ENCODE measurements at regions not wholly inside any gene's neighbourhood (a gene's known extent, or its start where the extent isn't known, plus 50 kb on each side); places are given as distances from the start of the nearest gene placed in this dataset.

DNA sequence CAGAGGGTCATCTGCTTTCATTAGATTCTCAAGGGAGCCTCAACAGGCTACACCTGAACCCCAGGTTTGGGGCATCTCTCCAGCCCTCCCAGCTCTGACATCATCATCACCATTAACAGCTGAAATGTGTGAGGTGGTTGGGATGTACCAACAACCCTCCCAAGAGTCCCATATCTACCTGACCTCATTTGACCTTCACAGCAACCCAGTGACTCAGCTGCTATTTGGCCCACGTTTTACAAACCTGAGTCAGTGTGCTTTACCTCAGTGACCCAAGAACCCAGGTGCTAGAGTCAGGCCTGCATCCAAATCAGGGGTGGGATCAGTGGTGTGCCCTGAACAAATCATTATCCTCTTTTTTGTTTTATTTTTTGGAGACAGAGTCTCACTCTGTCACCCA is 53.3 kb upstream of the TINAGL1 start:
- no peaks in the 10 kb centered on the region for H3K9me3 ChIP-seq (replicated peaks in 1 of 3)
- H3K36me3 ChIP-seq (replicated peaks in 1 of 2), result no peaks in the 10 kb centered on the region
- 8 to 44% (median 28%) methylated on average over 1 of the region's 1 CpG for WGBS, 4 donors
- TF ChIP-seq CTCF (IDR thresholded peaks at IDR 0.05) (no peak), POLR2A (IDR thresholded peaks at IDR 0.05) (no peak)
- no peaks in the 10 kb centered on the region for H3K27me3 ChIP-seq
- no peak overlapping the region for H3K4me3 ChIP-seq
- DNase-seq, result peak in 6 of 7 donors; percentile 47 to 69 (median 56)
- H3K27ac ChIP-seq, result peak overlapping the region in 3 of 5 donors; percentile 80 to 87 (median 81)
- intact Hi-C loops (cut with DNase I), result no loop called here
- peaks cover 17 to 19% of the 10 kb centered on the region in 2 donors for H3K4me1 ChIP-seq (replicated peaks in 1 of 2)

- Histone ChIP-seq H3K4me3 (no peak overlapping the region), H3K4me1 (replicated peaks in 1 of 2) (peaks cover 17 to 19% of the 10 kb centered on the region in 2 donors), H3K27ac (peak overlapping the region in 4 of 5 donors; percentile 27 to 87 (median 80)), H3K9me3 (replicated peaks in 1 of 3) (no peaks in the 10 kb centered on the region), H3K36me3 (replicated peaks in 1 of 2) (no peaks in the 10 kb centered on the region), H3K27me3 (no peaks in the 10 kb centered on the region)
- peak; percentile 85 to 97 (median 94) for DNase-seq
- TF ChIP-seq CTCF (IDR thresholded peaks at IDR 0.05) (no peak), POLR2A (IDR thresholded peaks at IDR 0.05) (peak in 1 of 2 donors; percentile 60)
- intact Hi-C loops (cut with DNase I), result no loop called here
- 0 to 43% (median 29%) methylated on average over 2 to 5 of the region's 5 CpGs for WGBS, 4 donors
Observed at GRCh38 chr1:31523769-31524168, 52.5 kb upstream of the TINAGL1 start.

GRCh38 chr1:31524186-31524901 is 52.0 kb upstream of the TINAGL1 start:
- peak in 5 of 7 donors; percentile 44 to 76 (median 58) for DNase-seq
- peak overlapping the region in 4 of 5 donors; percentile 27 to 87 (median 80) for H3K27ac ChIP-seq
- TF ChIP-seq CTCF (IDR thresholded peaks at IDR 0.05) (no peak), POLR2A (IDR thresholded peaks at IDR 0.05) (no peak)
- 59 to 64% (median 63%) methylated on average over 14 to 15 of the region's 15 CpGs for WGBS, 4 donors
- intact Hi-C loops (cut with DNase I), result no loop called here
- no peaks in the 10 kb centered on the region for H3K36me3 ChIP-seq (replicated peaks in 1 of 2)
- H3K4me1 ChIP-seq (replicated peaks in 1 of 2), result peaks cover 17 to 19% of the 10 kb centered on the region in 2 donors
- no peaks in the 10 kb centered on the region for H3K27me3 ChIP-seq
- no peak overlapping the region for H3K4me3 ChIP-seq
- H3K9me3 ChIP-seq (replicated peaks in 1 of 3), result no peaks in the 10 kb centered on the region

Small RNA genes in the stretch of these regions (small RNA-seq; reads per million reads assigned to genes)
- gene RF00019 (0 reads per million in 2 donors), gene RNU6-40P (0 to 0.12 reads per million in 2 donors)
